NT2/D1 (cell line): ENCODE measurements at regions not wholly inside any gene's neighbourhood (a gene's known extent, or its start where the extent isn't known, plus 50 kb on each side); places are given as distances from the start of the nearest gene placed in this dataset.

Source experiments
- SUZ12 ChIP-seq: IDR thresholded peaks from 2 replicates; pipeline ENCODE4 v1.6.1; 2011; ENCODE audit not compliant: insufficient read length, insufficient read depth; ENCODE audit errors: extremely low read depth
- YY1 ChIP-seq: IDR thresholded peaks from 2 replicates; pipeline ENCODE4 v1.6.1; 2011; ENCODE audit not compliant: insufficient read length, insufficient read depth
- ZNF274 ChIP-seq: IDR thresholded peaks from 2 replicates; pipeline ENCODE4 v1.6.1; 2011; ENCODE audit warnings: mild to moderate bottlenecking, low read depth, low read length

DNA sequence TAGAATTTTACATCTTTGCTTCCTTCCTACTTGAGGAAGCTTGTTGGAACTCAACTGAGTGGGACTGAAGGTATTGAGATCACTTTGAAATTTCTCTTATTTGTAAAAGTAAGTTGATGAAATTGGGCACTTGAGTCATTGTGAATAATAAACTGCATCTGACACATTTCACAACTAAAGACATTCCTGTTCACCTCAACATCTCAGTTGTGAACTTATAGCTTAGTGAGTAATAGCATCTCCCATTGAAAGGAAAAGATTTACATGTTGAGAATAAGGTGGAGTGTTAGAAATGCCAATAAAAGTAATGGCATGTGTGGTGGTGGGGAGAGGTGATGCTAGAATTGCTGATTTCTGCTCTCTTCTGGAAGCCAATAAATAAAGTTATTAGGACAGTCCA, 145.0 kb downstream of the SLC24A2 start:
- TF ChIP-seq YY1 (no peak), ZNF274 (no peak), SUZ12 (no peak)
